ENCODE measurements at regions not wholly inside any gene's neighbourhood (a gene's known extent, or its start where the extent isn't known, plus 50 kb on each side); places are given as distances from the start of the nearest gene placed in this dataset.

DNA sequence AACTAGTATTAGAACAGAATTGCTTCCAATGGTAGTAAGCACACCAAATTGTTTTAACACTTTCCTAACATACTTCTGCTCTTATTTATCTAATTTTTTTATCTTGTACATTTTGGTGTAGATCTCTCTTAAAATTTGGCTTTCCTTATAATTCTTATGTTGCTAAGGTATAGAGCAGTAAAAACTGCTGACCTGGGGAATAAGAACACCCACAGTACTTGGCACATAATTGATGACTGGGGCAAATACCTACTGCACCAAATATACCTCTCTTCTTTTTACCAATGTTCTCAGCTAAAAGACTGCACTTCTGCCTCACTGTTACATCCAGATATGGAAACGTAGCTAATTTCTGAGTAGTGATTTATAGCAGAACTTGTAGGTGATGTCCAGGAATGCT is 642.2 kb downstream of the LIG4 start:
- no peak for DNase-seq (ENCODE audit: low spot score)
- intact Hi-C loops (cut with micrococcal nuclease; ENCODE audit: unreplicated experiment): no loop called here
- no TSS peak for BruUV-seq (replicated peaks)

DNA sequence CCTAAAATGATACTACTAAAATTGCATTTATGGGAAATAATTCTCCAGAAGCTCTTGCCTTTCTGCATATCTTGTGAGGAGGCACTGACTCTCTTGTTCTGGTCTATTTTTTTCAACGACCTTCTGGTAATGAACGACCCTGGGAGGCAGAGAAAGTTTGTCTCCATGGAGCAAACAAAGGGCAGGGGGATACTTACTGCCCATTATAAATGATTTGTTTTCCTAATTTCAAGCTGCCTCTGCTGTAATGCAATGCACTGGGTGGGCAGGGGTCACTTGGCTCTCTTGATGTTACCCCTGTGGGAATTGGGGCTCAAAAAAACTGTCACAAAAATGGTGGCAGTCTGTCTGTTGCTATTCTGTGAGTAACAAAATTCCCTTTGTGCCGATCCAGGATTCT is 643.2 kb downstream of the LIG4 start:
- no peaks in the 10 kb centered on the region for H3K36me3 ChIP-seq (ENCODE audit: insufficient read depth, low read length, poor library complexity, severe bottlenecking)
- no peaks in the 10 kb centered on the region for H3K9me3 ChIP-seq (ENCODE audit: low read depth, low read length, poor library complexity, severe bottlenecking)
- ChIA-PET POLR2A (ENCODE audit: low non-redundant PET) (no interaction called here), CTCF (no interaction called here)
- H3K27ac ChIP-seq (ENCODE audit: low read depth, low read length, poor library complexity, severe bottlenecking): no peak overlapping the region
- no peaks in the 10 kb centered on the region for H3K27me3 ChIP-seq (replicated peaks; ENCODE audit: insufficient read depth, low read depth, low read length, poor library complexity)
- no peaks in the 10 kb centered on the region for H3K4me1 ChIP-seq (ENCODE audit: insufficient read depth, low read length, poor library complexity, severe bottlenecking)
- intact Hi-C loops (cut with micrococcal nuclease; ENCODE audit: unreplicated experiment): no loop called here
- H3K4me3 ChIP-seq (ENCODE audit: low read depth, low read length, poor library complexity, severe bottlenecking): no peak overlapping the region
- BruUV-seq (replicated peaks): no TSS peak
- TF ChIP-seq EZH2 (IDR thresholded peaks at IDR 0.05; ENCODE audit: borderline replicate concordance, low read depth, low read length, poor library complexity, severe bottlenecking): no peak
- TF ChIP-seq, protein P1, sequence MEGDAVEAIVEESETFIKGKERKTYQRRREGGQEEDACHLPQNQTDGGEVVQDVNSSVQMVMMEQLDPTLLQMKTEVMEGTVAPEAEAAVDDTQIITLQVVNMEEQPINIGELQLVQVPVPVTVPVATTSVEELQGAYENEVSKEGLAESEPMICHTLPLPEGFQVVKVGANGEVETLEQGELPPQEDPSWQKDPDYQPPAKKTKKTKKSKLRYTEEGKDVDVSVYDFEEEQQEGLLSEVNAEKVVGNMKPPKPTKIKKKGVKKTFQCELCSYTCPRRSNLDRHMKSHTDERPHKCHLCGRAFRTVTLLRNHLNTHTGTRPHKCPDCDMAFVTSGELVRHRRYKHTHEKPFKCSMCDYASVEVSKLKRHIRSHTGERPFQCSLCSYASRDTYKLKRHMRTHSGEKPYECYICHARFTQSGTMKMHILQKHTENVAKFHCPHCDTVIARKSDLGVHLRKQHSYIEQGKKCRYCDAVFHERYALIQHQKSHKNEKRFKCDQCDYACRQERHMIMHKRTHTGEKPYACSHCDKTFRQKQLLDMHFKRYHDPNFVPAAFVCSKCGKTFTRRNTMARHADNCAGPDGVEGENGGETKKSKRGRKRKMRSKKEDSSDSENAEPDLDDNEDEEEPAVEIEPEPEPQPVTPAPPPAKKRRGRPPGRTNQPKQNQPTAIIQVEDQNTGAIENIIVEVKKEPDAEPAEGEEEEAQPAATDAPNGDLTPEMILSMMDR (conservative IDR thresholded peaks at IDR 0.05; ENCODE audit: low read depth, low read length): no peak
- no peak for DNase-seq (ENCODE audit: low spot score)

More for the DNA sequence above, 642.2 kb downstream of the LIG4 start:
- ChIA-PET POLR2A (ENCODE audit: low non-redundant PET) (no interaction called here), CTCF (no interaction called here)
- Histone ChIP-seq H3K36me3 (ENCODE audit: insufficient read depth, low read length, poor library complexity, severe bottlenecking) (no peaks in the 10 kb centered on the region), H3K27me3 (replicated peaks; ENCODE audit: insufficient read depth, low read depth, low read length, poor library complexity) (no peaks in the 10 kb centered on the region), H3K4me1 (ENCODE audit: insufficient read depth, low read length, poor library complexity, severe bottlenecking) (no peaks in the 10 kb centered on the region), H3K9me3 (ENCODE audit: low read depth, low read length, poor library complexity, severe bottlenecking) (no peaks in the 10 kb centered on the region), H3K4me3 (ENCODE audit: low read depth, low read length, poor library complexity, severe bottlenecking) (no peak overlapping the region), H3K27ac (ENCODE audit: low read depth, low read length, poor library complexity, severe bottlenecking) (no peak overlapping the region)
- no peak for TF ChIP-seq EZH2 (IDR thresholded peaks at IDR 0.05; ENCODE audit: borderline replicate concordance, low read depth, low read length, poor library complexity, severe bottlenecking)
- TF ChIP-seq, protein P1 (conservative IDR thresholded peaks at IDR 0.05; ENCODE audit: low read depth, low read length): no peak

DNA sequence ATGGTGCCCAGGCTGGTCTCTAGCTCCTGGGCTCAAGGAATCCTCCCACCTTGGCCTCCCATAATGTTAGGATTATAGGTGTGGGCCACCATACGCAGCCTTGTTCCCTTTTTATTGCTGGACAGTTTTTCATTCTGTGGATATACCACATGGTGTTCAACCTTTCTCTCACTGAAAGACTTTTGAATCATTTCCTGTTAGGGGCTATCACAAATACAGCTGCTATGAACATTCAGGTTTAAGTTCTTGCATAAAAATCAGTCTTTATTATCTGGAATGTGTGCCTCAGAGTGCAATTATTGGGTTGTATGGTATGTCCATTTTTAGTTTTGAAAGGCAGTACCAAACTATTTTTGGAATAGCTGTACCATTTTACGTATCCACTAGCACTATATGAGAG is 647.2 kb downstream of the LIG4 start:
- BruUV-seq (replicated peaks): no TSS peak

More for the DNA sequence above, 647.2 kb downstream of the LIG4 start:
- no peak for TF ChIP-seq EZH2 (IDR thresholded peaks at IDR 0.05; ENCODE audit: borderline replicate concordance, low read depth, low read length, poor library complexity, severe bottlenecking)
- TF ChIP-seq, protein P1 (conservative IDR thresholded peaks at IDR 0.05; ENCODE audit: low read depth, low read length): no peak
- intact Hi-C loops (cut with micrococcal nuclease; ENCODE audit: unreplicated experiment): no loop called here
- H3K36me3 ChIP-seq (ENCODE audit: insufficient read depth, low read length, poor library complexity, severe bottlenecking): no peaks in the 10 kb centered on the region
- H3K9me3 ChIP-seq (ENCODE audit: low read depth, low read length, poor library complexity, severe bottlenecking): no peaks in the 10 kb centered on the region
- H3K4me3 ChIP-seq (ENCODE audit: low read depth, low read length, poor library complexity, severe bottlenecking): no peak overlapping the region
- no peak for DNase-seq (ENCODE audit: low spot score)
- no peak overlapping the region for H3K27ac ChIP-seq (ENCODE audit: low read depth, low read length, poor library complexity, severe bottlenecking)
- POLR2A ChIA-PET (ENCODE audit: low non-redundant PET): no interaction called here
- H3K27me3 ChIP-seq (replicated peaks; ENCODE audit: insufficient read depth, low read depth, low read length, poor library complexity): no peaks in the 10 kb centered on the region
- H3K4me1 ChIP-seq (ENCODE audit: insufficient read depth, low read length, poor library complexity, severe bottlenecking): no peaks in the 10 kb centered on the region
- CTCF ChIA-PET: no interaction called here

Measured in A673 (cell line).